RPMI8226 (cell line): ENCODE measurements at regions not wholly inside any gene's neighbourhood (a gene's known extent, or its start where the extent isn't known, plus 50 kb on each side); places are given as distances from the start of the nearest gene placed in this dataset.
A peak's percentile ranks its signal among the peaks of the same experiment; 100 is the strongest.

Experiments
- DNase-seq: peaks from one replicate; pipeline ENCODE4 v3.0.0-alpha.2; 2015

DNA sequence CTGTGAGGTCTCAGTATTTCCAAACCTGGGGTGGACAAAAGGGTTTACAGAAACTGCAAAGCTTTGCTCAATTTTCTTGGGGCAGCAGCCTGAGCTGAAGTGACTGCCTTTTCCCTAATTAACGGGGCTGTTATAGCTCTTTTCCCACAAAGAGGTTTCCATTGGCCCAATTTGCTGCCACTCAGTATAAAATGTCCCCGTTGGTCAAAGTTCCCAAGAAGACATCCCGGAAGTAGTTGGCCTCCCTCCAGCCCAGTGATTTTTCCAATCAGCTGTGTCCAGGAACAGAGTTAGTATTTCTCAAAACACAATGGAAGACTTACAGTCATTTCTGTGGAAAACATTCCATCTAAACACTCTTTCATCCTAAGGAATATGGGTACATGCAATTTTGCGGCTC, 643.6 kb downstream of the ACTL7B start:
- DNase-seq, result no peak

DNA sequence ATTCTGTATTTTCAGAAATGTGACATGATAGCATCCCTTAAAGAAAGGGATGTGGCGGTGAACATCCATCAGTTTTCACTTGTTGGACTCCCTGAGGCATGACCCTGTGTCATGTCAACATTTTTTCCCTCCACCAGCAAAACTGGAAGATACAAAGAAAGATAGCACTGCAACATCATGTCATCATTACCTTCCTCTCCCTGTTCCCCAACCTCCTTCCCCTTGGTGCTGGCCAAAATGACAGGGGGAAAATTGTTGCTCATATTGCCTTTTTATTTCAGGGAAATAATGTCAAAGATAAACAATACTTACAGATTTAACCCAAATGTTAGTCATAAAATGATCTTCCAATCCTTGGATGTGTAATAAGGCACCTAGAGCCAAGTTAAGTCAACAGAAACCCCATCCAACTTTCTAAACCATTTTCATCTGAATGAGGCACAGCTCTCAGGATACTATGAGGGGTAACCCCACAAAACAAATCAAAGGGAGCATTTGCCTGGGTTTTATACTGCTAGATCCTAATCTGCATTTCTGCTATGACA, 644.3 kb downstream of the ACTL7B start:
- no peak for DNase-seq

DNA sequence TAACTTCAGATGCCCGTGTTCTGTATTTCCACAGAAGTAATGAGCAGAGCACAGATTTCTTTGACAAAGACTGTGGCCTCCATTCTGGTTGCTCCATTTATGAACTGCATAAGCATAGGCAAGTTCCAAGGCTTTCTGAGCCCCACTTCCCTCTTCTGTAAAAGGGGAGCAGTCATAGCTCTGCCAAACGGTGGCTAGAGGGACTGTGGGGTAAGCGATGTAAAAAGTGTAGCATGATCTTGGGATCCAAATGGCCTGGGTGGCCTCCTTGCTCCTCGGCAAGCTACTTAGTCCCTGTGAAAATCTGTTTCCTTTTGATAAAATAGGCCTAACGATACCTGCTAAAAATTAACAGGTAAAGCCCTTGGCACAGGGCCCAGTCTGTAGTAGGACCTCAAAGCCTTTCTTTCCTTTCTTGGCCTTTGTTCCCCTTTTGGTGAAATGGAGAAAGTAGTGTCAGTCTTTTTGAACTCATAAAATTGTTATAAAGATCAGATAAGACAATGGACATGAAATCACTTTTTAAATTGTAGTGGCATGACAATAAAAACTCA, 646.6 kb downstream of the ACTL7B start:
- peak; percentile 44 for DNase-seq

DNA sequence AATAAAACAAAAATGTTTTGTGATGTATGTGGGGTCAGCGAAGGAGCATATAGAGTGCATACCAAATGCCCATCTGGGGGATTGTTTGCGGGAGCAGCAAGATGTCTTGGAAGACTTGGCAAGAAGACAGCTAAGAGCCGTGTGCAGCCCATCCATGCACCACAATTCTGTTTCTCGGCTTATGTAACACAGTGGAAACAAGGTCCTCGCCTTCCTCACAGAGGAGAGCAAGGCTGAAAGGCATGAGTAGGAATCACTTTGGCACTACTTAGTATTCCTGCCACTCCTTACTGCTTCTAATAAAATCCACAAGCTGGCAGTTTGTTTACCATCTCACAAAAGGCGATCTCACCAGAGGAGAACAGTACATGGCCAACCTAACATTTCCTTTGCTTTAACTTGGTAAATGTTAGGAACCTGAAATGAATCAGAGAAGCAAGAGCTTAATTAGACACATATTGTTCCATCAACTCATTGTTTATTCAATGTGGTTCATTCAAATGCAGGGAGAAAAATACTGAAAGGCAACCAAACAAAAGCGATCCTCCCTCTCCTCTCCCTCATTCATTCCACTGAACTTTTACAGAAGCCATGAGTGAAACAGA, 648.1 kb downstream of the ACTL7B start:
- no peak for DNase-seq

DNA sequence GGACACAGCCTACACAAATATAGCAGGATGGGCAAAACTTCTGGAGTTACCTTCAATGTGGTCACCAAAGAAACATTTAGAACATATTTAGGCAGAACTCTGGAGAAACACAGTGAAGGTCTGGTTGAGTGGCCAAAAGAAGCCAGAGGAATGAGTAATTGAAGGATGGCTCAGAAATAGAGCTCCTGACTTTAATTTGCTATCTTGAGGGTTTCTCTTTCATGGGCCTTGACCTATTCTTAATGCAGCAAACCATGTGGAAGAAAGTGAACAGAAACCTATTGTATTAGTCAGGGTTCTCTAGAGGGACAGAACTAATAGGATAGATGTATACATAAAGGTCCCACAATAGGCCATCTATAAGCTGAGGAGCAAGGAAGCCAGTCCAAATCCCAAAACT, 650.5 kb downstream of the ACTL7B start:
- DNase-seq, result no peak

DNA sequence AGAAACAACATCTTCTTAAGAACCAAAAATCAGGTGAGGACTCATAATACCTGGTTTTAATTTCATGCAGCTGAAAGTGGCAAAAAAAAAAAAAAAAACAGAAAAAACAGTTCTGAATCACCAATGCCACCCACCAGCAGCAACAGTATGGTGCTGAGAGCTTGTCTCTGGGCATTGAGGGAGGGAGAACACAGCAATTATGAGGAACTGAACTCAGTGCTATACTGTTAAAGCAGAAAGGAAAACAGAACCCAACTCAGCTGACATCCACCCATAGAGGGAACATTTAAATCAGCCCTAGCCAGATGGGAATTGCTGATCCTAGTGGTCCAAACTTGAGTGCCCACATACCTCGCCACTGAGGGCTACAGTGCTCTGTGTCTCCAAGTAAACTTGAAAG, 657.9 kb downstream of the ACTL7B start:
- DNase-seq, result no peak

DNA sequence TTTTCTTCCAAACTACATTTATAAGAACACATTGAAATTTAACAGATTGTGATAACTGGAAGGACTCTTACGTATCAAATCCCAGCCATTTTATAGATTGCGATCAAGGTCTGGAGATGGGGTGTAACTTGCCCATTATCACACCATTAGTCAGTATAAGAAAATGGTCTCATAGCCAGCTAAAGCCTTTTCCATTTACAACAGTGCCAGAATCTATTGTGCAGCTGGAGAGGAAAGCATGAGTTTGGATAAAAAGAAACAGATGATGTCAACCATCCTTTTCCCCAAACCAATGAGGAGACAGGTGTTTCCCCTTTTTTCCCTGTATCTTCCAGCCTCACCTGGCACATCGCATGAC, 658.8 kb downstream of the ACTL7B start:
- no peak for DNase-seq

DNA sequence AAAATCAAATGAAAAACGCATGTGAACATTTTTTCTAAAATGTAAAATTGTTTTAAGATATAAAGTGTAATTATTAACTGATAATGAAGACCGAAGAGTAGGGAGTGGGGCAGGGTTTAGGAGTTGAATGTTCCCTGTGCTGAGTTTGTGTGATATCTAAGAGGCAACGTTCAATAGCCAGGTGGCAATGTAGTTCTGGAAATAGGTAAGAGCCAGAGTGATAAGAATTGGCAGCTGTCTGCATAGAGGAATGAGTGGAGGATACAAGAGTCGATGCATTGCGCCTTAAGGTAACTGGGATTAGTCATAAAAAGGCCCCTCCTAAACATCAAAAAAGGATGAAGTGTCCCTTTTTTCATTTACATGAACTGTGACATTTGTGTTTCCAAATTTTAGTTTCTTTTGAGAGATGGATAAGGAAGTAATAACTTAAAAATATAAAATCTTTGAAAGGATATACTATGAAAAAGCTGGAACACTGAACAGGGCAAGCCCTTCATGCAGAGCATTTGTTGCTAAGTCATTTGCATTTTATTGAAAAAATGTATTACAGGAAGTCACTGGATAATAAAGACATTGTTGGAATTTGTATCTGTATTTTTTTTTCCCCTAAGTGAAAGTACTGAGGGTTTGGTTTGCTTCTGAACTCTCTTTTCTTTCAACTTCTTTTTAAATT, 659.3 kb downstream of the ACTL7B start:
- no peak for DNase-seq

DNA sequence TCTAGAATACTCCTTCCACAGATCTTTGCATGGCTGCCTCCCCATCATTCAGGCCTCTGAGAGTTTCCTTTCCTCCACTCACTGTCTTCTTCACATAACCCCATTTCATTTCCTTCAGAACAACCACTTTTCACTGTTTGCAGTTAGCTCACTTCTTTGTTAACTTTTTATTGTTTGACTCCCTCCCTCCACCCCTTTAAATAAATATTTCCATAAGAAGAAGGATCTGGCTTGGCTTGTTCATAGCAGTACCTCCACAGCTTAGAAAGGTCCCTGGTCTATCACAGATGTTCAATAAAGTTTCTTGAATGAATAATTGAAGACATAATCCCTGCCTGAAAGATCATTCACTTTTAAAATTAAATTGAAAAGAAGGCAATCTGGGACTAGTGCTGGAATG, 661.6 kb downstream of the ACTL7B start:
- no peak for DNase-seq

DNA sequence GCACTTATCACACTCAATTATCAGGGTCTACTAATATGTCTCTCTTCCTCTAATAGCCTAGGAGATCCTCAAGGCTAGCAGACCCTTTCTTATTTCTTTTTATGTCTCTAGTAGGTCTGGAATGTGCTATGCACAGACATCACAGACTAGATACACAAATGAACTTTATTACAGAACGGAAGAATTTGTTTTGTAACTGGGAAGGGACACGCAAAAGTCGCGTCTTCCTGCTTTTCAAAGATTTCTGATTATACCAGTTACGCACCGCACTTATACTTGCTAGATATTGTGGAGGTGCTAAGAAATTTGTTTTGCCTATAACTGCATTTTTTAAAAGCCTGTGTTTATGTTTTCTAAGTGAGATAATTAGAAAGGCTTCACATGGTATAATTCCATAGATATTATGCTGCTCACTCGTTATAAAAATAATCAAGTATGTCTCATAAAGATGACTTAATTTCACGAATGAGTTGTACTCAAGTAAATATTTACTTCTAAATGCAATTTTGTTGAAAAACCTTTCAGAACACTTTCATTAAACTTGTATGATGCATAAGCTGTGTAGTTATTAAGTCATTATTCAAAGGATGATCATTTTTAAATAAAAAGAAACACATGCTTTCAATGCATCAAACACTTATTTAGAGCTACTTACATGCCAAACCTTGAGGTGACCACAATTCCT, 662.6 kb downstream of the ACTL7B start:
- no peak for DNase-seq

DNA sequence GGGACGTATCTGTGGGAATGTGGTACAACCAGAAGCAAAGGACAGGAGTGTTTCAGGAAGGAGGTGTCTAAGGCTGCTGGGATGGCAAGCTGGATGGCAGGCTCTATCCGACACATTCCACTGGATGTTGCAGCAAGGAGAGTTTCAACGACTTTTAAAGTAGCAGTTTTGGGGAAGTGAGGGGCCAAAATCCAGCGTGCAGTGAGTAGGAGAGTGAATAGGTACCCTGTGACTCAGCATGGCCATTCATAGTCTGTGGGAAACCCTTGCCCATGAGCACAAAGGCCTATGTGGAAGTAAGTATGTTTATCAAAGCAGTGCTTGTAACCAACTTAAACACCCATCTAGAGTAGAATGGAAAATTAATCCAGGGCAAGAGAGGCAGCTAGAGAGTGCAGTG, 664.7 kb downstream of the ACTL7B start:
- no peak for DNase-seq

DNA sequence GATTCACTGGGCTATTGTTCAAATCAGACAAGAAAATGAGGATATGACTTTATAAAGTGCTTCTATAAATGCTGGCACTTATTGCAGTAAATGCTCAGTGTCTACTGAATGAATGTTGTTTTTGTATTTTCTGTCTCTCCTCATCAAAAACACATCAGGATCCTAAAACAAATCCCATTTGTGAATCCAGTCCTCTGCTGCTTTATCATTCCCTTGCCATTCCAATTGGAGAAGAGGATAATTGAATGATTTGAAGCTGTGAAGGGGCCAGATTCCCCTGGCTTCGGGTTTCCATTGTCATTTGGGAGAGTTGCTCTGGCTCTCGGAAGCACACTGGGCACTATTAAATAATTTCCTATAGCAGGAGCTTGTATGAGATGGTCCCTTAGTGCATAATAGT, 666.8 kb downstream of the ACTL7B start:
- no peak for DNase-seq

DNA sequence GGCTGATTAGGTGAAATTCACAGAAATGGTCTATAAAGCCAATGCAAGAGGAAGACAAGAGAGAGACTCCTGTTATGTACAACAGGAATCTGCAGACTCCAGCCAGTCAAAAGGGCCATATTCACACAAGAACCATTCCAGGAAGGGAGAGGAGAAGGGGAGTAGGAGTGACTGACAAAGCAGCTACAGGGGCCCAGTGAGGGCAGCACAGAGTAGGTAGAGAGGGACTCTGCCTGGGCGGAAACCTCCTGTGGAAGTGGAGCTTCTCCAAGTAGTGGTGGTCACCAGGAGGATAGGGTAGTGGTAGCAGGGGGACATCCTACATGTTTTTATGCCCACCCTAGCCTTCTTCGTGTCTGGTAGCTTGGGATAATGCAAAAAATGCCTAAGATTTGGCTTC, 667.3 kb downstream of the ACTL7B start:
- no peak for DNase-seq

DNA sequence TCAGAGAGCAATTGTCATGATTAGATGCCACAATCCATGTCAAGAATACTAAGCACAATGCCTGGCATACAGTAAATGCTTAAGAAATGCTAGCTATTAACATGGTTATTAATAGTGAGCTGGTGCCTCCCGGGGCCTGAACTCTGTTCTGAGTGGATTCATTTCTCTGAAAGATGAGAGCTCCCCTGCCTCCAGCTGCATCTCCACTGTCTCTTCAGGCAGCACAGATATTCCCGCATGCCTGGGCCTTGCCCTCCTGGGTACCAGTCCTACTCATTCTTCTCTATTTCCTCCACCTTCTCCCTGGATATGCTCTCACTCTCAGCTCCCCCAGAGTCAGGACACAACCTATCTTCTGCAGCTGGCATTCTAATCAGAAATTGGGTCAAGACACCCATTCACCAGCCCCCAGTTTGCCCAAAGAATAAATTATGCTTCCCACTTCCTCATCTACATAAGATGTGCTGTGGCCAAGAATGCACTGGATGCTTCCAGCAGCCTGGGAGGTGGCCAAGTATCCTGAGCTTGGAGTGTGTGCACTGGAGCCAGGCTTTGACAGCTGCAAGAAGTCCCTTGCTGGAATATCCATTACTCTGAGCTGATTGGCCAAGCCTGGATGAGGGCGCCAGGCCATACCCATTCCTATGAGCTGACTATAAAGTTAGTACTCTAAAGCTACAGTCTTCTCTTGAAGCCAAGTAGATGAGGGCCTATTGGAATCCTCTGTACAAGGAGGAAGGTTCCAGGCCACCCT, 669.0 kb downstream of the ACTL7B start:
- no peak for DNase-seq

DNA sequence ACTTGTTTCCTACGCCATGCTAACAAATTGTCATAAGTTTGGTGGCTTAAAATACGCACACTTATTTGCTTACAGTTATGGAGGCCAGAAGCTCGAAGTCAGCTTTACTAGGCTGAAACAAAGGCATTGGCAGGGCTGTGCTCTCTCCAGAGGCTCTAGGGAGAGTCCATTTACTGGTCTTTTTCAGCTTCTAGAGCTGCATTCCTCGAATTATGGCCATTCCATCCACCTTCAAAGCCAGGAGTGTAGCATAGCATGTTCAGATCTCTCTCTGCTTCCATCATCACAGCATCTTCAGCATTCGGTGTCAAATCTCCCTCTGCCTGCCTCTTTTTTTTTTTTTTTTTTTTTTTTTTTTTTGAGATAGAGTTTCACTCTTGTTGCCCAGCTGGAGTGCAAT, 670.2 kb downstream of the ACTL7B start:
- no peak for DNase-seq

DNA sequence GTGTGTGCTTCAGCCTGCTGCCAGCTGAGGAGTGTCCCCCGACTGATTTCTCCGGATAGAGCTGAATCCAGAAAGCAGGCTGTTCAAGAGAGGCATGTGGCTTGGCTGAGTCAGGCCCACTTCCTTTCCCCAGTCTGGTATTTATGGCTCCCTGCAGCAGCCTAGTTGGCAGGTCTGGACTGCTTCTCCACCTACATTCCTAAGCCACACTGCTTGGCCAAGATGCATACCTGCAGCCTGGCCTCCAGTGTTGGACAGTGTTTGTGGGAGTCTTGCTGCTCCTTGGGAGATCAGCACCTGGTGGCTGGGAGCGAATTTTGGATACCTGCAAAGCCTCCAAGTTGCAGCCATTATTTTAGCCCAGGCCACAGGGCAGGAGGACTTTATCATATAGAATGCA, 670.8 kb downstream of the ACTL7B start:
- no peak for DNase-seq

DNA sequence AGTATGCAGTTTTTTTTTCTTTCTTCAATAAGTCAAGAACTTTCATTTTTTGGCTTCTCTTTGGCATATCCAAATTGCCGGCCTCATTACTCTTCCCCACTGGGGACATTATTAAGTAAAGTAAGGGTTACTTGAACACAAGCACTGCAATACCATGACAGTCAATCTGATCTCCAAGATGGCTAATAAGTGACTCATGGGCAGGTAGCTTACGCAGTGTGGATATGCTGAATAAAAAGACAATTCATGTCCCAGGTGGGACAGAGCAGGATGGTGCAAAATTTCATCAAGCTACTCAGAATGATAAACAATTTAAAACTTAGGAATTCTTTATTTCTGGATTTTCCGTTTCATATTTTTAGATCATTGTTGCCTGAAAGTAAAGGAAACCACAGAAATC, 671.8 kb downstream of the ACTL7B start:
- no peak for DNase-seq

DNA sequence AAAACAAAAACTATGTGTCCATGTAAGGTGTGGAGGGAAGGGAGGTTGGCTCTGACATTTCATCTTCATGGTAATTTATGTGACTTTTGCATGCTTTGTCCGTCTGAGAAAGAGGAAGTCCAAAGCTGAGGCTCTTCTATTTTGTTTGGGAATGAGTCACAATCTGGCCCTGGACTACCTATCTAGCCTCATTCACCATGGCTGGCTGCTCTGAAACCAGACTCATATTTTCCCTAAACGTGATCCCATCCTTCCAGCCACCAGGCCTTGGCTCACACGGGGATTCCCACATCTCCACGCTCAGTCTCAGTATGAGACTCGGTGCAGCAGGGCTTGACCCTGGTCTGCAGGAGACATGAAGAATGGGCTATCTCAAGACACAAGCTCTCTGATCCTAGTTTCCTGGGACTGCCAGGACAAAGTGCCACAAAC, 672.8 kb downstream of the ACTL7B start:
- no peak for DNase-seq

DNA sequence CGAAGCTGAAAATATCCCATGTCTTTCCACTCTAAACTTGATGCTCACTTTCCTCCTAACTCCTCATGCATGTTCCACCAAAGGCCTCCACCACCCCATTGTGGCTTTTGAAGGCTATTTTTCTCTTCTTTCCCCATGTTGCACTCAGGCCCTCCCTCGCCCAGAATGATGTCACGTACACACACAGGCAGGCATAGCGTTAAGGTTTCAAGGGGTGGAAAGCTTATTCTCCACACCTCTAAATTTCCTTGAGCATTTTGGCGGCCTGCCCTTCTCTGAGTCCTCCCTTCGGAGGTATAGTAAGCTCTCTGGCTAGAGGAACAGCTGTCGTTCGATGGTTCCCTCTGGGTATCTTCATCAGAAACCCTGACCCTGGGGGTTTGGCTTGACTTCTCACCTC, 673.5 kb downstream of the ACTL7B start:
- no peak for DNase-seq

DNA sequence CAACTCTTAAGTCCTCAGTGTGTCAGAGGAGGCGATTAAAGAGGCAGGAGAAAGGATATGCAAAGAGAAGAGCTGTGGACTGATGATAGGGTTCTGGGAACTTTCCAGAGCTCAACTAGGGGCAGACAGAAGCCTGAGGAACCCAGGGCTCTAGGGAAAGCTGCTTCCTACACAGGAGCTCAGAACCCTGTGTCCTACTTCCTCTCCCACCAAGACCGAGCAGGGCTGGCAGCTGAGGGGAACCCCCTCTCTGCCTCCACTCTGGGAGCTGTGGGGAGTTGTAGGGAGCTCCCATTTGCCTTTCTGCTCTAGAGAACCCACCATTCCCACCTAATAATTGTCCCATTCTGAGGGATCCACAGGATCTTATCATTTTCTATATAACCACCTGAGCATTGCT, 674.3 kb downstream of the ACTL7B start:
- DNase-seq, result no peak

DNA sequence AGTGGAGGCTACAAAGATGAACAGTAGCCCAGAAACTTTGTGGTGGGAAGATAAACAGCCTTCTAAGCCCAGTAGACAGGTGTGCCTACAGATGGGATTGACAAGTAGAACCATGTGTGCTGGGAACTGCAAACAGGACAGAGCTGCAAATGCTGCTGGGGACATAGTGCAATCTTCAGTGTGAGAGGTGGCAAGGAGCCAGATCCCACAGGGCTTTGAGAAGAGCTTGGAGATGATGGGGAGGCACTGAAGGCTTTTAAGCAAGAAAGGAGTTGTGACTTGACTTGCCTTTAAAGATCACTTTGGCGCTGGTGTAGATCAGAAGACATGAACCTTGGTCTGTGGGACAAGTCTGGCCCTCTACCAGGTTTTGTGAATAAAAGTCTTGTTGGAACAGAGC, 675.2 kb downstream of the ACTL7B start:
- DNase-seq, result no peak

DNA sequence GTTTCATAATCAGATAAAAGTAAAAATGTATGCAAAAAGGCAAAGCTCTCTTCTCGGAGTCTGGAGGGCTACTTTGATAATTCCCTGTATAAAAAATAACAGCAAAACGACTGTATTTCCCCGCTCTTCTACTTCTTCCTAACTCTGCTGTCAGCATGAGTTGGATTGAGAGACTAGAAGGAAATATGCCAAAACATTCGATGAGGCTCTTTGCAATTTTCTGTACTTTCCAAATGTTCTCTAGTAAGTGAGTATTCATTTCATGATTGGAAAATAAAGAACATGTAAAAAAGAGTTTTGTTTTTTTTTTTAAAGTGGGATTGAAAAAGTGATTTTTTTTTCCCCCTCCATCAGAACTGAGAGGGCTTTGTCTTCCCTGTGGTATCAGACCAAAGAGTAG, 677.5 kb downstream of the ACTL7B start:
- no peak for DNase-seq

DNA sequence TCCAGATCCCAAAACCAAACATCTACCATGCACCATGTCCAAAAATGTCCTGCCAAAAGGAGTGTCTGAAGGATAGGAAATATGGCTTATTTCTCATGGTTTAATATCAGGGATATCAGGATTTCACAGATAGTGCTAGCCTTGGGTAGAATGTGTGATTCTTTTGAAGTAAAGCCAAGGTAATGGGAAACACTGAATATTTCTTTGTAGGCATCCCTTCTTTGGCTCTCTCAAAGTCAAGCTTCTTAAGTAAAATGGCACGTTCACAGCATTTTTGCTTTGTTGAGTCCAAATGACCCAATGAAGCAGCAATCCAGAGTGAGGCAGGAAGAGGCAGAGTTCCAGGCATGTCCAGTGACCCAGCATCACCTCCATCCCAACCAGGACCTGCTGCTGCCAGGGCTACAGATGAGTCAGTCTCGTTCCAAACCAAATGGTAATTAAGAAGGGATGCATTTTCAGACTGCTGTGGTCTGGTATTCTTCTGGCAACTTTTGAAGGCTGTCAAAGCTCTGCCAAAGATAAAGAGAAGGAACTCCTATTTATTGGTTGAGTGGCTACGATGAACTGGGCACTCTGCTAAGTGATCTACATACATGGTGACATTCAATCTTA, 678.8 kb upstream of the KLF4 start:
- DNase-seq, result no peak
